H9 (cell line): ENCODE measurements at regions not wholly inside any gene's neighbourhood (a gene's known extent, or its start where the extent isn't known, plus 50 kb on each side); places are given as distances from the start of the nearest gene placed in this dataset.

Experiments
- DNase-seq: peaks from one replicate; pipeline ENCODE4 v3.0.0-alpha.2; 2017
- H2AFZ ChIP-seq: one replicate; pipeline ENCODE4 v1.6.1; 2013; ENCODE audit warnings: mild to moderate bottlenecking, low read length, control low read depth, moderate library complexity
- H2AK5ac ChIP-seq: 2 replicates; pipeline ENCODE4 v1.6.1; 2013; ENCODE audit warnings: low read length, control low read depth, mixed read lengths; ENCODE audit not compliant: insufficient read length
- H2BK120ac ChIP-seq: one replicate; pipeline ENCODE4 v1.6.1; 2013; ENCODE audit warnings: low read depth, mild to moderate bottlenecking, low read length, control low read depth, inconsistent platforms; ENCODE audit not compliant: poor library complexity, severe bottlenecking
- H2BK12ac ChIP-seq: 2 replicates; pipeline ENCODE4 v1.6.1; 2013; ENCODE audit warnings: low read length, control low read depth, mixed read lengths, low read depth; ENCODE audit not compliant: insufficient read length
- H2BK15ac ChIP-seq: 2 replicates; pipeline ENCODE4 v1.6.1; 2013; ENCODE audit warnings: low read depth, low read length, control low read depth
- H2BK20ac ChIP-seq: one replicate; pipeline ENCODE4 v1.6.1; 2013; ENCODE audit warnings: low read depth, mild to moderate bottlenecking, low read length, control low read depth, inconsistent platforms; ENCODE audit not compliant: poor library complexity, severe bottlenecking
- H2BK5ac ChIP-seq: 2 replicates; pipeline ENCODE4 v1.6.1; 2013; ENCODE audit warnings: low read length, control low read depth, mixed read lengths; ENCODE audit not compliant: insufficient read length
- H3K14ac ChIP-seq: 2 replicates; pipeline ENCODE4 v1.6.1; 2013; ENCODE audit warnings: low read length, control low read depth; ENCODE audit not compliant: insufficient read depth
- H3K18ac ChIP-seq: 2 replicates; pipeline ENCODE4 v1.6.1; 2013; ENCODE audit warnings: low read depth, mild to moderate bottlenecking, mixed read lengths, low read length, control low read depth; ENCODE audit not compliant: insufficient read length
- H3K23ac ChIP-seq: 2 replicates; pipeline ENCODE4 v1.6.1; 2013; ENCODE audit warnings: low read length, control low read depth, mixed read lengths, low read depth; ENCODE audit not compliant: insufficient read length
- H3K23me2 ChIP-seq: 2 replicates; pipeline ENCODE4 v1.6.1; 2013; ENCODE audit warnings: low read depth, mild to moderate bottlenecking, mixed read lengths, low read length, control low read depth; ENCODE audit not compliant: insufficient read length, poor library complexity, severe bottlenecking
- H3K27ac ChIP-seq: 2 replicates; pipeline ENCODE4 v1.5.1; 2013; ENCODE audit warnings: low read length, control low read depth, mixed read lengths, low read depth; ENCODE audit not compliant: insufficient read length
- H3K27me3 ChIP-seq: 2 replicates; pipeline ENCODE4 v1.6.1; 2013; ENCODE audit warnings: low read length, control low read depth, inconsistent platforms; ENCODE audit not compliant: insufficient read depth
- H3K4ac ChIP-seq: 2 replicates; pipeline ENCODE4 v1.6.1; 2013; ENCODE audit warnings: low read depth, mild to moderate bottlenecking, control low read depth, inconsistent platforms, low read length, moderate library complexity
- H3K4me1 ChIP-seq: 2 replicates; pipeline ENCODE4 v1.6.1; 2013; ENCODE audit warnings: low read length, control low read depth, inconsistent platforms; ENCODE audit not compliant: insufficient read depth
- H3K4me2 ChIP-seq: 2 replicates; pipeline ENCODE4 v1.6.1; 2013; ENCODE audit warnings: low read length, control low read depth, mixed read lengths; ENCODE audit not compliant: insufficient read length, insufficient read depth
- H3K56ac ChIP-seq: 2 replicates; pipeline ENCODE4 v1.6.1; 2013; ENCODE audit warnings: low read depth, mild to moderate bottlenecking, mixed read lengths, low read length, control low read depth; ENCODE audit not compliant: insufficient read length
- H3K79me1 ChIP-seq: 2 replicates; pipeline ENCODE4 v1.6.1; 2013; ENCODE audit warnings: low read depth, mild to moderate bottlenecking, moderate library complexity, low read length, control low read depth, inconsistent platforms; ENCODE audit not compliant: insufficient read depth, poor library complexity, severe bottlenecking
- H3K79me2 ChIP-seq: 2 replicates; pipeline ENCODE4 v1.6.1; 2013; ENCODE audit warnings: low read length, control low read depth, inconsistent platforms; ENCODE audit not compliant: insufficient read depth
- H3K9ac ChIP-seq: 2 replicates; pipeline ENCODE4 v1.6.1; 2013; ENCODE audit warnings: low read length, control low read depth, mixed read lengths; ENCODE audit not compliant: insufficient read length; ENCODE audit errors: extremely low read depth
- H3K9me3 ChIP-seq: one replicate; pipeline ENCODE4 v1.6.1; 2013; ENCODE audit warnings: low read depth, low read length, inconsistent platforms; ENCODE audit not compliant: control insufficient read depth
- H3T11ph ChIP-seq: one replicate; pipeline ENCODE4 v1.6.1; 2013; ENCODE audit warnings: mild to moderate bottlenecking, low read length, control low read depth, inconsistent platforms
- H4K20me1 ChIP-seq: one replicate; pipeline ENCODE4 v1.6.1; 2013; ENCODE audit not compliant: control insufficient read depth, insufficient read length, insufficient read depth
- H4K5ac ChIP-seq: 2 replicates; pipeline ENCODE4 v1.6.1; 2013; ENCODE audit warnings: low read depth, mild to moderate bottlenecking, mixed read lengths, low read length, control low read depth; ENCODE audit not compliant: insufficient read length
- H4K8ac ChIP-seq: replicated peaks from 2 replicates; pipeline ENCODE4 v1.6.1; 2013; ENCODE audit warnings: low read length, control low read depth, mixed read lengths, low read depth; ENCODE audit not compliant: insufficient read length
- H4K91ac ChIP-seq: 2 replicates; pipeline ENCODE4 v1.6.1; 2013; ENCODE audit warnings: low read depth, mild to moderate bottlenecking, moderate library complexity, mixed read lengths, low read length, control low read depth; ENCODE audit not compliant: insufficient read length
- H3K27ac Mint-ChIP-seq, 3 experiments: 2 replicates in 2 of 3; 3 replicates in 1 of 3; pipeline ENCODE4 v1.8.0; 2020 to 2021; ENCODE audit warnings: mixed read lengths in 3 of 3, mild to moderate bottlenecking in 1 of 3, moderate library complexity in 1 of 3
- H3K27me3 Mint-ChIP-seq: 2 replicates; pipeline ENCODE4 v1.8.0; 2021; ENCODE audit warnings: low read depth, mild to moderate bottlenecking, moderate library complexity, mixed read lengths
- H3K36me3 Mint-ChIP-seq, 3 experiments: 2 replicates in 2 of 3; 3 replicates in 1 of 3; pipeline ENCODE4 v1.8.0; 2020 to 2021; ENCODE audit warnings: low read depth in 3 of 3, mixed read lengths in 3 of 3; ENCODE audit not compliant: insufficient read depth in 1 of 3
- H3K4me1 Mint-ChIP-seq, 2 experiments: 2 replicates each; pipeline ENCODE4 v1.8.0; 2020; ENCODE audit warnings: mixed read lengths in 2 of 2
- H3K4me3 Mint-ChIP-seq, 2 experiments: 2 replicates in 1 of 2; 3 replicates in 1 of 2; pipeline ENCODE4 v1.8.0; 2020 to 2021; ENCODE audit warnings: mild to moderate bottlenecking in 2 of 2, mixed read lengths in 2 of 2, moderate library complexity in 1 of 2
- H3K9me3 Mint-ChIP-seq, 2 experiments: 2 replicates in 1 of 2; 3 replicates in 1 of 2; pipeline ENCODE4 v1.8.0; 2020; ENCODE audit warnings: mild to moderate bottlenecking in 2 of 2, mixed read lengths in 2 of 2, moderate library complexity in 1 of 2
- CTCF ChIP-seq: fragments of 200-600 bp; sonication (generic); conservative IDR thresholded peaks from 3 replicates; pipeline ENCODE4 v1.8.0; 2021; ENCODE audit warnings: antibody characterized with exemption, mild to moderate bottlenecking
- WGBS: extraction: QIAGEN DNeasy Blood & Tissue Kit; methylation state at CpG from one replicate; pipeline ENCODE4 v1.1.7; 2013; ENCODE audit warnings: missing lambda C conversion rate, low lambda C conversion rate, mixed read lengths; ENCODE audit not compliant: insufficient read length; ENCODE audit errors: extremely low coverage; 5-methylcytosine and 5-hydroxymethylcytosine counted together

GRCh38 chr12:13695781-13696180 is 285.6 kb downstream of the GRIN2B start:
- Histone ChIP-seq H2BK5ac (no peak overlapping the region), H3K9ac (no peak overlapping the region), H3K18ac (no peak overlapping the region), H3K14ac (no peak overlapping the region), H3K79me1 (no peaks in the 10 kb centered on the region), H3K79me2 (no peaks in the 10 kb centered on the region), H3K56ac (no peak overlapping the region), H3K27ac (no peak overlapping the region), H3K9me3 (no peaks in the 10 kb centered on the region), H3K23ac (no peak overlapping the region), H2BK15ac (no peak overlapping the region), H3K4ac (no peak overlapping the region), H3K4me1 (no peaks in the 10 kb centered on the region), H2AFZ (no peak overlapping the region), H2BK20ac (no peak overlapping the region), H2BK120ac (no peak overlapping the region), H3K23me2 (no peaks in the 10 kb centered on the region), H3T11ph (no peak overlapping the region), H3K4me2 (no peak overlapping the region), H4K8ac (no peak overlapping the region), H4K20me1 (no peaks in the 10 kb centered on the region), H2AK5ac (no peak overlapping the region), H4K91ac (no peak overlapping the region), H2BK12ac (no peak overlapping the region), H4K5ac (no peak overlapping the region), H3K27me3 (no peaks in the 10 kb centered on the region)
- Mint-ChIP-seq H3K4me3 (no peak overlapping the region), H3K27me3 (peaks cover 3% of the 10 kb centered on the region), H3K4me1 (peaks cover under 1% of the 10 kb centered on the region in 2 experiments; a peak in 3 of 4 replicates), H3K27ac (no peak overlapping the region), H3K9me3 (no peaks in the 10 kb centered on the region; a peak in 1 of 5 replicates), H3K36me3 (no peaks in the 10 kb centered on the region)
- no peak for DNase-seq
- TF ChIP-seq CTCF, result no peak
- no CpG with 5 or more reads among the region's 2 CpGs for WGBS
